GM21619 (cell line): ENCODE measurements at regions not wholly inside any gene's neighbourhood (a gene's known extent, or its start where the extent isn't known, plus 50 kb on each side); places are given as distances from the start of the nearest gene placed in this dataset.
"Not testable (repeated sequence)": the region's sequence is repeated elsewhere in the genome, so short reads cannot be mapped to it uniquely, and the experiment has no call there.

Source experiments
- ATAC-seq: cut with Tn5 transposase; IDR thresholded peaks from one replicate; pipeline ENCODE4 v1.9.1; 2021; ENCODE audit not compliant: unreplicated experiment

- not testable (repeated sequence) for ATAC-seq
These were observed 141.7 kb downstream of the SPATA31A6 start for GRCh38 chr9:42325142-42325541.

- ATAC-seq = not testable (repeated sequence)
These were observed 142.1 kb downstream of the SPATA31A6 start for GRCh38 chr9:42325561-42325960.

DNA sequence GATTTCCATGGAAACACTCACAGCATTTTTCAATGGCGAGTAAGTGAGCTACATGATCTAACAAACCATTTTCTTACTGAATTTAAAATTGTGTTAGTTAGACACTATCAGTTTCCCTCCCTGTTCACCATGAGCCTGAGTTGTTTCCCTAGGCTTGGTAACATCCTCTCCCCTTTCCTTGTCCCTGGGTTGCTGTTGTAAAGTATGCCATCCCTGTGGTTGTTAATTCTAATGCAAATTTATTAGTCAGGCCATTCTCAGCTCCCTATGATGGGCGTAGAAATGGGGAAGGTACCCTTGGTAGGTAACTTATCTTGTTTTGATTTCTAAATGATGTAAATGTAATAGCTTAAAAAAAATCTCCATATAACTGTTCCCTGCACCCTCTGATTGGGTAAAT is 143.0 kb downstream of the SPATA31A6 start:
- ATAC-seq = not testable (repeated sequence)

GRCh38 chr9:42335342-42335741 is 151.9 kb downstream of the SPATA31A6 start:
- ATAC-seq = not testable (repeated sequence)

DNA sequence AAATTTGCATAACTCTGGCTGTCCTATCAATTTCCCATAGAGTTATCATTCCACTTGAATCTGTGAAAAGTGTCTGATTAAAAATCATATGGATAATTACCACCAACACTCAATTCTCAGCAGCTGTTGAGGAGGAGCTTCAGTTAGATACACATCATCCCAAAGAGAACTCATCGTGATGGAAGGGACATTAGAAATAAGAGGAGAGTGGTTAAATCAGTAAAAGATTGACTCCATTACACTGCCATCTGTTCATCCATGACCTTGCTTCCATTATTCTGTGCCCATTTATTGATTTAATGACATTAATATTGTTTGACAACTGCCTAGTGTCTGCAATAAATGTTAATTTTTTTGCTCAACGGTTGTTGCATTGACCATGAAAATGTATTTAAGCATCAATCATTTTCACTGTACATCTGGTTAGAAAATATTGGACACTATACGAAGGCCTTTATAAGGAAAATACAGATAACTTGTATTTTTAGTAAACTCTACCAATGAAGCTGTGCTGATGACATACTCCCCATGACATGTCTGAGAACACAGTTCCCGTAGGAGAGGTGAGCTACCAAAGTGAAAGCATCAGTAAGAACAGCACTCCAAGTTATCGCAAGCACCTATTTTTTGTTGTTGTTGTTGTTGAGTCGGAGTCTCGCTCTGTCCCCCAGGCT is 152.7 kb downstream of the SPATA31A6 start:
- not testable (repeated sequence) for ATAC-seq

DNA sequence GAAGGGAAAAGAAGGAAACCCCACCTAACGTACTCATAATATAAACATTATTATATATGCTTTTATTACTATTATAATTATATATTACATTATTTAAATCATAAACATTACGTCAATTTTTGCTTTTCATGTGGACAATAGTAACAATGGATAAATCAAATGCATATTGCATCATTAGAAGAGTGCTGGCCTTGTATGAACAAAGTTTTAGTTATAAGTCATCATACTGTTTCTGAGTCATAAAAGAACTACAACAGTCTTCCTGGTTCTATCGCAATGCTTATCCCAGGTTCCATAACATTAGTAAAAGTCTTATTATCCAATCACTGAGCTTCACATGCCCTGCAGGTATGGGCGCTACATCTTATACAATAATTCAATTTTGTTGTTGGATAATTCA is 154.8 kb downstream of the SPATA31A6 start:
- ATAC-seq = not testable (repeated sequence)

DNA sequence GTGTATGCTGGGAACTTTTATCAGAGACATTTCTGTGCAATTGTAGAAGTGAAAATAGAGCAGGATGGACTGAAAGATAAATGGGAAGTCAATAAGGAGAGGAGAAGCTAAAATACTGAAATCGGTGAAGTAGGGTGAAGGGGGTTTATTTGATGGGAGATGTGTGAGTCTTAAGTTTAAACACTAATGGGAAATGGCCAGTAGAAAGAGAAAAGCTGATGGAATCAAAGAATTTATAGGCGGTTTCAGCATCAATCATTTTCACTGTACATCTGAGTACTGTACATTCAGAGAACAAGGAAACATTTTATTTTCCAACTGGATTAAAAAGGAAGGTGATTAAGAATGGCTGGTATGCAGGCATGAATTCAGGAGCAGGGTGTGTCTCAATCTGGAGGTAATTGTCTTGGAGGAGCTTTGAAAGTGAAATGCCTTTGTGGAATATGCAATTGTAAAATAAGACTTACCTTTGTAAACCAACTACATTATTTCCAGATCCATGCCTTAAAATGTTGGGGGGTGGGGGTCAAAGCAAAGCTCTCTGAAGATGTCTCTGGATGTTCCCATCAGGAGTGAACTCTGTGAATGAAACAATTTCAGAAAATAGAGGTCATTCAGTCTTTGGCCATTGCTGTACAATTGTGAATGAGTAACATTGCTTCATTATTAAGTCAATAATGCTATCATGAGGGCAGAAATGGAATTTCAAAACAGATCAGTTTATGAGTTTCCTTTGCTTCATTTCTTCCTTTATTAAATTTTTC is 156.4 kb downstream of the SPATA31A6 start:
- not testable (repeated sequence) for ATAC-seq

DNA sequence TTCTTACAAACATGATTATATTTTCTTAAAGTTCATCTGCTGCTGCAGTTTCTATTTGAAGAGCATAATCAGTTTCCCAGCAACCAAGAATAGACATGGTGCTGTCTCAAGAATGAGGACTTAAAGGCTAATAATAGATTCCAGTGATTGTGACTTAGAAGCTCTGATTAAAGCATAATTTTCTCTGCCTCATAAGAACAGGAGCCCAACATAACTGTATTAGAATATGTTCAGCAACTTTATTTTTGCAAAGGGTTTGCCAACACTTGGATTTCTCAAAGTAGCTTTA is 156.9 kb downstream of the SPATA31A6 start:
- ATAC-seq = not testable (repeated sequence)

- ATAC-seq = not testable (repeated sequence)
These were observed 158.4 kb downstream of the SPATA31A6 start for GRCh38 chr9:42341860-42342259.

DNA sequence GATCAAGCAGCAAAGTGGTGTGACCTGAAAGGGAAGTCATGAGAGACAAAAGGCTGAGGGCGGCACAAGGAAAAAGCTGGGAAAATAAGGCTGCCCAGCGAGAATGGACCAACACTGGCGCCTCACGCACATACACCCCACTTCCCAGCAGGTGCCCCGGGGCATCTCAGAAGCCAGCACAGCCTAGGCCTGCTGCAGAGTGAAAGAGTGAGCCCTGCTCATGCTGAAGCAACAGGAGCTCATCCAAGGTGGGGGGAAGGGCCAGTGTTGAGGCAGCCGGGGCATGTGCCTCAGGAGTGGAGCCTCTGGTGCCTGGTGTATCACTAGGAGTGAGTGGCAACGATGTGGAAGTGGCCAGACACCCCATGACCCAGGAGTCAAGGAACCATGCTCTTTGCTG is 158.8 kb downstream of the SPATA31A6 start:
- ATAC-seq = not testable (repeated sequence)

DNA sequence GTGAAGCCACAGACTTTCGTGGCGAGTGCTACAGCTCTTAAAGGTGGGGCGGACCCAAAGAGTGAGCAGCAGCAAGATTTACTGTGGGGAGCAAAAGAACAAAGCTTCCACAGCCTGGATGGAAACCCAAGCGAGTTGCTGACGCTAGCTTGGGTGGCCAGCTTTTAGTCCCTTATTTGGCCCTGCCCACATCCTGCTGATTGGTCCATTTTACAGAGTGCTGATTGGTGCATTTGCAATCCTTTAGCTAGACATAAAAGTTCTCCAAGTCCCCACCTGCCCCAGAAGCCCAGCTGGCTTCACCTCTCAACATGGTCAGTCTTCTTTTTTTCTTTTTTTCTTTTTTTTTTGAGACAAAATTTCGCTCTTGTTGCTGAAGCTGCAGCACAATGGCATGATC is 161.0 kb downstream of the SPATA31A6 start:
- not testable (repeated sequence) for ATAC-seq

GRCh38 chr9:42346916-42347315 is 163.5 kb downstream of the SPATA31A6 start:
- not testable (repeated sequence) for ATAC-seq

DNA sequence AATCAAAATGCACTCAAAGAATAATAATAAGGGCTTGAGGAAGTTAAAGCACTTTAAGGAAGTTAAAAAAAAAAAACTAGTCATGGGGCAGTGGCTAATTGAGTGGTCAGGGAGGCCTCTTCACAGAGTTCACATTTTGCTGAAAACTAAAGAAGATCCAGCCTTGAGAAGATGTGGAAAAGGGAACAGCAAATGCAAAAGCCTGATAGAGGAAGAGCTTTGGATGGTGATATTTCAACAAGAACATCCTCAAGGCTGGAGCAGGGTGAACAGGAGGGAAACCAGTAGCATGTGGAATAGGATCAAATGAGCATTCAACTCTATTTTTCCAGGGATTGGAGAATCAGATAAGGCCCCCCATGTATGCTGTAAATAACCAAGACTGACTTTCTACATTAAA is 165.7 kb downstream of the SPATA31A6 start:
- not testable (repeated sequence) for ATAC-seq

- not testable (repeated sequence) for ATAC-seq
These were observed 167.0 kb downstream of the SPATA31A6 start for GRCh38 chr9:42350412-42350811.

- ATAC-seq = not testable (repeated sequence)
These were observed 174.3 kb downstream of the SPATA31A6 start for GRCh38 chr9:42357604-42358373.

DNA sequence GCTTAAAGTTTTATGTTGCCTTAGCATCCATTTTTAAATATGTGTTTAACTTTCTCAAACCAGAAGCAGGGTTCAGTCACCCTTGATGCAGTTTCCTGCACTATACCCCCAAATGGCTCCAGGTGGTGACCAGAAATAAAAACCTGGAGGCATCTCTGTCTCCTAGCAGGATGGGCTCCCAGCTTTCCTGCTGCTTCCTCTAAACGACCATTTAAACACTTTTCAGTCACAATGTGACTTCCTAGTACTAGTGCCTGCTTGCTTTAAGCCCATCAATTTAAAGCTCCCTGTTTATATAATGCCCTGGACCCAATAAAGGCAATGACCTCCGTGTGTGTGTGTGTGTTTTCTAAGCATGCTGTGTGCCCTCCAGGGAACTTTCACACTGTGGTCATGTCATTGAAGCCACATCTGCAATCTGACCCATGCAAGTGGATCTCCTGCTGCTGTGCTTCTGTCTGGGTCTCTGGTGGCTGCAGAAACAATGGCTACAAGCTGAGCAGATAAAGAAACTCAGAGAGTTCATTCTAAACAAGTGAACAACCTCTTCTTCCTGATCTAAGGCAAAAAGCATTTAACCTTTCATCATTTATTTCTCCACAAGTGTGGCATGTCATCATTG is 175.3 kb downstream of the SPATA31A6 start:
- ATAC-seq = not testable (repeated sequence)

- not testable (repeated sequence) for ATAC-seq
These were observed 181.2 kb downstream of the SPATA31A6 start for GRCh38 chr9:42364410-42365243.

- ATAC-seq = peak; percentile 90
These were observed 181.9 kb downstream of the SPATA31A6 start for GRCh38 chr9:42365244-42365945.

DNA sequence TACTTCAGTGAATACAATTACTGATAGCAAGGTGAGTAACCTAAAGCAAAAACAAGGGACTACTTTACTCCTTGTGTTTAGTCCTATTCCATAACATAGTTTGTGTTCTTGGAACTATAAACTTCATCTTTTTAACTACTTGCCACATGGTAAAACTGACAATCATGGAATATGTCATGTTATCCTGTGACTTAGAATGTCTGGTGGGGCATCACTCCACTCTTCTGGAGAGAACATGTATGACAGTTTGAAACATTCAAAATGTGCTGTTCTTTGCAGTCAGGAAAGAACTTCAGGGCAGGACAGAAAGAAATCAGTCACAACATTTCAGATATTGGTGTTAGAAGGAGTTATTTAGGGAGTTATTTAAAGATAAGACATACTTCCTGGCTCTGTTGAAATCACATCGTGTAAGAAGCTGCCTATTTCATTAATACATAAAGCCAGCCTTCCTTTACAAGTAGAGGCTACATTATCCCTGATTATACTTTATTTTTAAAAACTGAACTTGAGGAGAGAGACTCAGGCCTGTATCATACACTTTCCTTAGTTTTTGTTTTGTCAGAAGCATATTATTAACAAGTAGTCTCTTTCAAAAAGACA is 184.9 kb downstream of the SPATA31A6 start:
- ATAC-seq = not testable (repeated sequence)
